Esophagus muscularis mucosa (tissue), 4 donors: ENCODE measurements at regions not wholly inside any gene's neighbourhood (a gene's known extent, or its start where the extent isn't known, plus 50 kb on each side); places are given as distances from the start of the nearest gene placed in this dataset.
A peak's percentile ranks its signal among the peaks of the same experiment; 100 is the strongest.

Source experiments
- DNase-seq: peaks from one replicate; pipeline ENCODE4 v3.0.0-alpha.2; 2017; ENCODE audit errors: extremely low spot score
- H3K27ac ChIP-seq, 4 donors: fragments of 200-600 bp; sonication (generic); replicated peaks in 1 of 4; 1 replicate in 3 of 4; 2 replicates in 1 of 4; pipeline ENCODE4 v1.5.1; 2016 to 2019; ENCODE audit warnings: mild to moderate bottlenecking in 1 of 4
- H3K27me3 ChIP-seq, 4 donors: fragments of 200-600 bp; sonication (generic); one replicate each; pipeline versions ENCODE4 v1.5.1 to v1.6.0; 2016 to 2019
- H3K36me3 ChIP-seq, 4 donors: fragments of 200-600 bp; sonication (generic); one replicate each; pipeline ENCODE4 v1.5.1; 2016 to 2019
- H3K4me1 ChIP-seq, 4 donors: fragments of 200-600 bp; sonication (generic); one replicate each; pipeline ENCODE4 v1.5.1; 2016 to 2019
- H3K4me3 ChIP-seq, 4 donors: fragments of 200-600 bp; sonication (generic); 1 replicate in 2 of 4; 2 replicates in 2 of 4; pipeline ENCODE4 v1.5.1; 2016 to 2019; ENCODE audit warnings: mild to moderate bottlenecking in 4 of 4, moderate library complexity in 1 of 4
- H3K9me3 ChIP-seq, 4 donors: fragments of 200-600 bp; sonication (generic); 1 replicate in 3 of 4; 2 replicates in 1 of 4; pipeline ENCODE4 v1.5.1; 2016 to 2019
- CTCF ChIP-seq, 3 experiments: fragments of 200-600 bp in 2 of 3; fragments of 450-650 bp in 1 of 3; sonication (generic) in 2 of 3; IDR thresholded peaks; one replicate each; pipeline ENCODE4 v1.5.1; 2017 to 2019; ENCODE audit warnings: antibody characterized with exemption in 3 of 3, mild to moderate bottlenecking in 2 of 3, moderate library complexity in 1 of 3
- EP300 ChIP-seq: sonication (generic); formaldehyde crosslinking; IDR thresholded peaks from one replicate; pipeline ENCODE4 v1.6.1; 2017; ENCODE audit warnings: antibody characterized with exemption
- POLR2A ChIP-seq: fragments of 450-650 bp; IDR thresholded peaks from one replicate; pipeline ENCODE4 v1.6.1; 2017; ENCODE audit warnings: antibody characterized with exemption, moderate library complexity, mild to moderate bottlenecking, low read depth
- POLR2AphosphoS5 ChIP-seq, 2 donors: sonication (generic); formaldehyde crosslinking; IDR thresholded peaks; one replicate each; pipeline ENCODE4 v1.6.1; 2017; ENCODE audit warnings: antibody characterized with exemption in 2 of 2
- WGBS: methylation state at CpG from one replicate; pipeline ENCODE4 v1.1.5; 2018; 5-methylcytosine and 5-hydroxymethylcytosine counted together
- intact Hi-C: fragments of 100-400 bp; cut with DNase I; formaldehyde crosslinking; loops from one replicate; pipeline ENCODE4 v1.15.1; 2023

- Histone ChIP-seq H3K4me3 (no peak overlapping the region), H3K27me3 (no peaks in the 10 kb centered on the region), H3K36me3 (no peaks in the 10 kb centered on the region), H3K4me1 (no peaks in the 10 kb centered on the region), H3K9me3 (no peaks in the 10 kb centered on the region), H3K27ac (no peak overlapping the region)
- intact Hi-C loops, result loop anchor here (10.0 kb wide), 1 partner anchor 65 kb away; no protein-coding TSS in a partner anchor
- peak; percentile 90 for DNase-seq
- no peak for TF ChIP-seq POLR2AphosphoS5 (IDR thresholded peaks at IDR 0.05)
- TF ChIP-seq EP300, result no peak
- TF ChIP-seq POLR2A, result no peak
- TF ChIP-seq CTCF (IDR thresholded peaks at IDR 0.05), result no peak
- WGBS, result 74% methylated on average over 6 of the region's 6 CpGs
Observed at GRCh38 chr15:93649691-93650235, 560.8 kb upstream of the RGMA start.

- intact Hi-C loops, result loop anchor here (10.0 kb wide), 1 partner anchor 61 kb away; no protein-coding TSS in a partner anchor
- H3K36me3 ChIP-seq, result no peaks in the 10 kb centered on the region
- DNase-seq, result no peak
- H3K27ac ChIP-seq, result no peak overlapping the region
- no peak overlapping the region for H3K4me3 ChIP-seq
- no peak for TF ChIP-seq POLR2A
- TF ChIP-seq EP300, result no peak
- WGBS, result 84% methylated on average over 2 of the region's 2 CpGs
- no peaks in the 10 kb centered on the region for H3K4me1 ChIP-seq
- H3K27me3 ChIP-seq, result no peaks in the 10 kb centered on the region
- H3K9me3 ChIP-seq, result no peaks in the 10 kb centered on the region
Observed at GRCh38 chr15:93646193-93646592, 557.2 kb upstream of the RGMA start.

- no peak for DNase-seq
- no peak overlapping the region for H3K27ac ChIP-seq
- intact Hi-C loops, result loop anchor here (10.0 kb wide), 1 partner anchor 61 kb away; no protein-coding TSS in a partner anchor
- no peaks in the 10 kb centered on the region for H3K9me3 ChIP-seq
- no peak overlapping the region for H3K4me3 ChIP-seq
- TF ChIP-seq EP300 (no peak), CTCF (IDR thresholded peaks at IDR 0.05) (no peak), POLR2A (no peak), POLR2AphosphoS5 (IDR thresholded peaks at IDR 0.05) (no peak)
- WGBS, result 94% methylated on average over 6 of the region's 6 CpGs
- no peaks in the 10 kb centered on the region for H3K36me3 ChIP-seq
- H3K4me1 ChIP-seq, result no peaks in the 10 kb centered on the region
- H3K27me3 ChIP-seq, result no peaks in the 10 kb centered on the region
Observed at GRCh38 chr15:93645594-93645993, 556.6 kb upstream of the RGMA start.

GRCh38 chr15:93644595-93644994 lies 555.6 kb upstream of the RGMA start:
- no peak for TF ChIP-seq CTCF (IDR thresholded peaks at IDR 0.05)
- Histone ChIP-seq H3K36me3 (no peaks in the 10 kb centered on the region), H3K27ac (no peak overlapping the region), H3K4me1 (no peaks in the 10 kb centered on the region), H3K27me3 (no peaks in the 10 kb centered on the region), H3K9me3 (no peaks in the 10 kb centered on the region), H3K4me3 (no peak overlapping the region)
- intact Hi-C loops, result loop anchor here (10.0 kb wide), 1 partner anchor 60 kb away; no protein-coding TSS in a partner anchor
- no peak for DNase-seq

- no peaks in the 10 kb centered on the region for H3K27me3 ChIP-seq
- no peak for DNase-seq
- no peaks in the 10 kb centered on the region for H3K4me1 ChIP-seq
- no peaks in the 10 kb centered on the region for H3K9me3 ChIP-seq
- H3K27ac ChIP-seq, result no peak overlapping the region
- TF ChIP-seq EP300 (no peak), CTCF (IDR thresholded peaks at IDR 0.05) (no peak), POLR2A (no peak), POLR2AphosphoS5 (IDR thresholded peaks at IDR 0.05) (no peak)
- H3K36me3 ChIP-seq, result no peaks in the 10 kb centered on the region
- H3K4me3 ChIP-seq, result no peak overlapping the region
- 85% methylated on average over 4 of the region's 4 CpGs for WGBS
- intact Hi-C loops, result loop anchor here (10.0 kb wide), 1 partner anchor 56 kb away; no protein-coding TSS in a partner anchor
Observed at GRCh38 chr15:93640411-93640962, 551.5 kb upstream of the RGMA start.
